H9 (cell line): ENCODE measurements at regions not wholly inside any gene's neighbourhood (a gene's known extent, or its start where the extent isn't known, plus 50 kb on each side); places are given as distances from the start of the nearest gene placed in this dataset.

Experiments
- DNase-seq: peaks from one replicate; pipeline ENCODE4 v3.0.0-alpha.2; 2017
- H2AFZ ChIP-seq: one replicate; pipeline ENCODE4 v1.6.1; 2013; ENCODE audit warnings: mild to moderate bottlenecking, low read length, control low read depth, moderate library complexity
- H2AK5ac ChIP-seq: 2 replicates; pipeline ENCODE4 v1.6.1; 2013; ENCODE audit warnings: low read length, control low read depth, mixed read lengths; ENCODE audit not compliant: insufficient read length
- H2BK120ac ChIP-seq: one replicate; pipeline ENCODE4 v1.6.1; 2013; ENCODE audit warnings: low read depth, mild to moderate bottlenecking, low read length, control low read depth, inconsistent platforms; ENCODE audit not compliant: poor library complexity, severe bottlenecking
- H2BK12ac ChIP-seq: 2 replicates; pipeline ENCODE4 v1.6.1; 2013; ENCODE audit warnings: low read length, control low read depth, mixed read lengths, low read depth; ENCODE audit not compliant: insufficient read length
- H2BK15ac ChIP-seq: 2 replicates; pipeline ENCODE4 v1.6.1; 2013; ENCODE audit warnings: low read depth, low read length, control low read depth
- H2BK20ac ChIP-seq: one replicate; pipeline ENCODE4 v1.6.1; 2013; ENCODE audit warnings: low read depth, mild to moderate bottlenecking, low read length, control low read depth, inconsistent platforms; ENCODE audit not compliant: poor library complexity, severe bottlenecking
- H2BK5ac ChIP-seq: 2 replicates; pipeline ENCODE4 v1.6.1; 2013; ENCODE audit warnings: low read length, control low read depth, mixed read lengths; ENCODE audit not compliant: insufficient read length
- H3K14ac ChIP-seq: 2 replicates; pipeline ENCODE4 v1.6.1; 2013; ENCODE audit warnings: low read length, control low read depth; ENCODE audit not compliant: insufficient read depth
- H3K18ac ChIP-seq: 2 replicates; pipeline ENCODE4 v1.6.1; 2013; ENCODE audit warnings: low read depth, mild to moderate bottlenecking, mixed read lengths, low read length, control low read depth; ENCODE audit not compliant: insufficient read length
- H3K23ac ChIP-seq: 2 replicates; pipeline ENCODE4 v1.6.1; 2013; ENCODE audit warnings: low read length, control low read depth, mixed read lengths, low read depth; ENCODE audit not compliant: insufficient read length
- H3K23me2 ChIP-seq: 2 replicates; pipeline ENCODE4 v1.6.1; 2013; ENCODE audit warnings: low read depth, mild to moderate bottlenecking, mixed read lengths, low read length, control low read depth; ENCODE audit not compliant: insufficient read length, poor library complexity, severe bottlenecking
- H3K27ac ChIP-seq: 2 replicates; pipeline ENCODE4 v1.5.1; 2013; ENCODE audit warnings: low read length, control low read depth, mixed read lengths, low read depth; ENCODE audit not compliant: insufficient read length
- H3K27me3 ChIP-seq: 2 replicates; pipeline ENCODE4 v1.6.1; 2013; ENCODE audit warnings: low read length, control low read depth, inconsistent platforms; ENCODE audit not compliant: insufficient read depth
- H3K4ac ChIP-seq: 2 replicates; pipeline ENCODE4 v1.6.1; 2013; ENCODE audit warnings: low read depth, mild to moderate bottlenecking, control low read depth, inconsistent platforms, low read length, moderate library complexity
- H3K4me1 ChIP-seq: 2 replicates; pipeline ENCODE4 v1.6.1; 2013; ENCODE audit warnings: low read length, control low read depth, inconsistent platforms; ENCODE audit not compliant: insufficient read depth
- H3K4me2 ChIP-seq: 2 replicates; pipeline ENCODE4 v1.6.1; 2013; ENCODE audit warnings: low read length, control low read depth, mixed read lengths; ENCODE audit not compliant: insufficient read length, insufficient read depth
- H3K56ac ChIP-seq: 2 replicates; pipeline ENCODE4 v1.6.1; 2013; ENCODE audit warnings: low read depth, mild to moderate bottlenecking, mixed read lengths, low read length, control low read depth; ENCODE audit not compliant: insufficient read length
- H3K79me1 ChIP-seq: 2 replicates; pipeline ENCODE4 v1.6.1; 2013; ENCODE audit warnings: low read depth, mild to moderate bottlenecking, moderate library complexity, low read length, control low read depth, inconsistent platforms; ENCODE audit not compliant: insufficient read depth, poor library complexity, severe bottlenecking
- H3K79me2 ChIP-seq: 2 replicates; pipeline ENCODE4 v1.6.1; 2013; ENCODE audit warnings: low read length, control low read depth, inconsistent platforms; ENCODE audit not compliant: insufficient read depth
- H3K9ac ChIP-seq: 2 replicates; pipeline ENCODE4 v1.6.1; 2013; ENCODE audit warnings: low read length, control low read depth, mixed read lengths; ENCODE audit not compliant: insufficient read length; ENCODE audit errors: extremely low read depth
- H3K9me3 ChIP-seq: one replicate; pipeline ENCODE4 v1.6.1; 2013; ENCODE audit warnings: low read depth, low read length, inconsistent platforms; ENCODE audit not compliant: control insufficient read depth
- H3T11ph ChIP-seq: one replicate; pipeline ENCODE4 v1.6.1; 2013; ENCODE audit warnings: mild to moderate bottlenecking, low read length, control low read depth, inconsistent platforms
- H4K20me1 ChIP-seq: one replicate; pipeline ENCODE4 v1.6.1; 2013; ENCODE audit not compliant: control insufficient read depth, insufficient read length, insufficient read depth
- H4K5ac ChIP-seq: 2 replicates; pipeline ENCODE4 v1.6.1; 2013; ENCODE audit warnings: low read depth, mild to moderate bottlenecking, mixed read lengths, low read length, control low read depth; ENCODE audit not compliant: insufficient read length
- H4K8ac ChIP-seq: replicated peaks from 2 replicates; pipeline ENCODE4 v1.6.1; 2013; ENCODE audit warnings: low read length, control low read depth, mixed read lengths, low read depth; ENCODE audit not compliant: insufficient read length
- H4K91ac ChIP-seq: 2 replicates; pipeline ENCODE4 v1.6.1; 2013; ENCODE audit warnings: low read depth, mild to moderate bottlenecking, moderate library complexity, mixed read lengths, low read length, control low read depth; ENCODE audit not compliant: insufficient read length
- H3K27ac Mint-ChIP-seq, 3 experiments: 2 replicates in 2 of 3; 3 replicates in 1 of 3; pipeline ENCODE4 v1.8.0; 2020 to 2021; ENCODE audit warnings: mixed read lengths in 3 of 3, mild to moderate bottlenecking in 1 of 3, moderate library complexity in 1 of 3
- H3K27me3 Mint-ChIP-seq: 2 replicates; pipeline ENCODE4 v1.8.0; 2021; ENCODE audit warnings: low read depth, mild to moderate bottlenecking, moderate library complexity, mixed read lengths
- H3K36me3 Mint-ChIP-seq, 3 experiments: 2 replicates in 2 of 3; 3 replicates in 1 of 3; pipeline ENCODE4 v1.8.0; 2020 to 2021; ENCODE audit warnings: low read depth in 3 of 3, mixed read lengths in 3 of 3; ENCODE audit not compliant: insufficient read depth in 1 of 3
- H3K4me1 Mint-ChIP-seq, 2 experiments: 2 replicates each; pipeline ENCODE4 v1.8.0; 2020; ENCODE audit warnings: mixed read lengths in 2 of 2
- H3K4me3 Mint-ChIP-seq, 2 experiments: 2 replicates in 1 of 2; 3 replicates in 1 of 2; pipeline ENCODE4 v1.8.0; 2020 to 2021; ENCODE audit warnings: mild to moderate bottlenecking in 2 of 2, mixed read lengths in 2 of 2, moderate library complexity in 1 of 2
- H3K9me3 Mint-ChIP-seq, 2 experiments: 2 replicates in 1 of 2; 3 replicates in 1 of 2; pipeline ENCODE4 v1.8.0; 2020; ENCODE audit warnings: mild to moderate bottlenecking in 2 of 2, mixed read lengths in 2 of 2, moderate library complexity in 1 of 2
- WGBS: extraction: QIAGEN DNeasy Blood & Tissue Kit; methylation state at CpG from one replicate; pipeline ENCODE4 v1.1.7; 2013; ENCODE audit warnings: missing lambda C conversion rate, low lambda C conversion rate, mixed read lengths; ENCODE audit not compliant: insufficient read length; ENCODE audit errors: extremely low coverage; 5-methylcytosine and 5-hydroxymethylcytosine counted together
- TF ChIP-seq, protein P1 (sequence below): fragments of 200-600 bp; sonication (generic); conservative IDR thresholded peaks from 3 replicates; pipeline ENCODE4 v1.8.0; 2021; ENCODE audit warnings: antibody characterized with exemption, mild to moderate bottlenecking

DNA sequence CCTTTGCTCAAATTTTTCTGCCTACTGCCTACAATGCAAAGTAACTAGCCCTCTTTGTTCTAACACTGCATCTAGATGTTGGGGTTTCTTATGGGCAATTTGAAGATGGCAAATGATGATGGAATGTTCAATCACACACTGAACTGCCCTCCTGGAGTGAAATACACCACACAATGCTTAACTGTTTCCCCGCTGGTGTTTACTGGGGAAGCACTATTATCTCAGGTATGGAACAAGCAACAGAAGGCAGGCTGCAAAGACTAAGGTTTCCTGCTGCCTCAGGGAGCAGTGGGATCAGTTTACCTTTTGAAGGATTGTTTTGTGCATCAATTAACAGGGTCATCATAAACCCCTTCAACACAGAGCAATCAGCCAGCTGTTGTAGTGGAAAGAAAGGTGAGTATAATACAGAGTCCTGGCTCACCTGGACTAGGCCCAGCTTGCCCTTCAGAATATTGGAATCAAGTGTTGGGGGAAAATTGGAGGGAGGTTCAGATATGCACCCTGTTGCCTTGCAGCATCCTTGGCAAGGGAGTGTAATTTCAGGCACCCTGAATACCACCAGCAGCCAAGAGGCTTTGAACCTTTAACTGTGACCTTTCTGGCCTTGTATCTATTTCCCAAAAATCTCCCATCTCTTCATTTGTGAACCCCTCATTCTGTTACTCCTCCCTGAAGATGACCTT, 105.4 kb upstream of the CDH11 start:
- Histone ChIP-seq H2BK120ac (no peak overlapping the region), H4K5ac (no peak overlapping the region), H2BK5ac (no peak overlapping the region), H2AK5ac (no peak overlapping the region), H3K4ac (no peak overlapping the region), H3K23me2 (peaks cover 3% of the 10 kb centered on the region), H3T11ph (no peak overlapping the region), H2AFZ (no peak overlapping the region), H3K79me2 (peaks cover 2% of the 10 kb centered on the region; the same call in 1 of the 2 replicates), H3K9me3 (no peaks in the 10 kb centered on the region), H3K9ac (no peak overlapping the region), H2BK12ac (no peak overlapping the region), H3K18ac (no peak overlapping the region), H3K14ac (no peak overlapping the region), H3K23ac (no peak overlapping the region), H3K79me1 (no peaks in the 10 kb centered on the region), H2BK20ac (no peak overlapping the region), H3K27ac (no peak overlapping the region), H2BK15ac (no peak overlapping the region), H3K56ac (no peak overlapping the region), H3K4me2 (no peak overlapping the region), H4K20me1 (peaks cover 2% of the 10 kb centered on the region), H4K8ac (no peak overlapping the region), H3K4me1 (peaks cover 4% of the 10 kb centered on the region; the same call in 1 of the 2 replicates), H3K27me3 (no peaks in the 10 kb centered on the region), H4K91ac (no peak overlapping the region)
- H3K27me3 Mint-ChIP-seq = peaks cover 5% of the 10 kb centered on the region
- no peak overlapping the region for H3K4me3 Mint-ChIP-seq
- peaks cover 0 to 3% of the 10 kb centered on the region in 2 experiments; a peak in 1 of 5 replicates for H3K9me3 Mint-ChIP-seq
- DNase-seq = no peak
- H3K36me3 Mint-ChIP-seq = peaks cover 0 to 48% (median 37%) of the 10 kb centered on the region in 3 experiments; a peak in 5 of 7 replicates
- H3K4me1 Mint-ChIP-seq = peaks cover 51 to 84% of the 10 kb centered on the region in 2 experiments
- peak overlapping the region in 1 of 3 experiments; percentile 7; a peak in 1 of 7 replicates for H3K27ac Mint-ChIP-seq
- TF ChIP-seq, protein P1, sequence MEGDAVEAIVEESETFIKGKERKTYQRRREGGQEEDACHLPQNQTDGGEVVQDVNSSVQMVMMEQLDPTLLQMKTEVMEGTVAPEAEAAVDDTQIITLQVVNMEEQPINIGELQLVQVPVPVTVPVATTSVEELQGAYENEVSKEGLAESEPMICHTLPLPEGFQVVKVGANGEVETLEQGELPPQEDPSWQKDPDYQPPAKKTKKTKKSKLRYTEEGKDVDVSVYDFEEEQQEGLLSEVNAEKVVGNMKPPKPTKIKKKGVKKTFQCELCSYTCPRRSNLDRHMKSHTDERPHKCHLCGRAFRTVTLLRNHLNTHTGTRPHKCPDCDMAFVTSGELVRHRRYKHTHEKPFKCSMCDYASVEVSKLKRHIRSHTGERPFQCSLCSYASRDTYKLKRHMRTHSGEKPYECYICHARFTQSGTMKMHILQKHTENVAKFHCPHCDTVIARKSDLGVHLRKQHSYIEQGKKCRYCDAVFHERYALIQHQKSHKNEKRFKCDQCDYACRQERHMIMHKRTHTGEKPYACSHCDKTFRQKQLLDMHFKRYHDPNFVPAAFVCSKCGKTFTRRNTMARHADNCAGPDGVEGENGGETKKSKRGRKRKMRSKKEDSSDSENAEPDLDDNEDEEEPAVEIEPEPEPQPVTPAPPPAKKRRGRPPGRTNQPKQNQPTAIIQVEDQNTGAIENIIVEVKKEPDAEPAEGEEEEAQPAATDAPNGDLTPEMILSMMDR = no peak
- WGBS = no CpG with 5 or more reads among the region's 1 CpG
